ENCODE measurements at regions not wholly inside any gene's neighbourhood (a gene's known extent, or its start where the extent isn't known, plus 50 kb on each side); places are given as distances from the start of the nearest gene placed in this dataset.
"Not testable (repeated sequence)": the region's sequence is repeated elsewhere in the genome, so short reads cannot be mapped to it uniquely, and the experiment has no call there.

GRCh38 chr10:107542607-107543006 lies 378.1 kb upstream of the SORCS1 start:
- DNase-seq (ENCODE audit: low spot score) = no peak

GRCh38 chr10:107542016-107542415 lies 377.5 kb upstream of the SORCS1 start:
- DNase-seq (ENCODE audit: low spot score) = no peak

- DNase-seq (ENCODE audit: low spot score) = no peak
These were observed 376.5 kb upstream of the SORCS1 start for GRCh38 chr10:107540981-107541380.

- DNase-seq (ENCODE audit: low spot score) = no peak
These were observed 364.8 kb upstream of the SORCS1 start for GRCh38 chr10:107529350-107529749.

GRCh38 chr10:107520348-107520747 lies 355.8 kb upstream of the SORCS1 start:
- no peak for DNase-seq (ENCODE audit: low spot score)

GRCh38 chr10:107517811-107518210 lies 353.3 kb upstream of the SORCS1 start:
- no peak for DNase-seq (ENCODE audit: low spot score)

- no peak for DNase-seq (ENCODE audit: low spot score)
These were observed 351.8 kb upstream of the SORCS1 start for GRCh38 chr10:107516349-107516748.

GRCh38 chr10:107504011-107504410 lies 339.5 kb upstream of the SORCS1 start:
- not testable (repeated sequence) for DNase-seq (ENCODE audit: low spot score)

GRCh38 chr10:107502229-107502985 lies 337.9 kb upstream of the SORCS1 start:
- DNase-seq (ENCODE audit: low spot score) = no peak

GRCh38 chr10:107498983-107499382 lies 334.5 kb upstream of the SORCS1 start:
- DNase-seq (ENCODE audit: low spot score) = no peak

- DNase-seq (ENCODE audit: low spot score) = no peak
These were observed 332.5 kb upstream of the SORCS1 start for GRCh38 chr10:107497024-107497423.

- no peak for DNase-seq (ENCODE audit: low spot score)
These were observed 332.1 kb upstream of the SORCS1 start for GRCh38 chr10:107496594-107496993.

- DNase-seq (ENCODE audit: low spot score) = no peak
These were observed 327.9 kb upstream of the SORCS1 start for GRCh38 chr10:107492389-107492788.

- no peak for DNase-seq (ENCODE audit: low spot score)
These were observed 325.9 kb upstream of the SORCS1 start for GRCh38 chr10:107490389-107490788.

- DNase-seq (ENCODE audit: low spot score) = no peak
These were observed 322.8 kb upstream of the SORCS1 start for GRCh38 chr10:107487284-107487683.

- DNase-seq (ENCODE audit: low spot score) = no peak
These were observed 320.5 kb upstream of the SORCS1 start for GRCh38 chr10:107485019-107485418.

- DNase-seq (ENCODE audit: low spot score) = no peak
These were observed 317.4 kb upstream of the SORCS1 start for GRCh38 chr10:107481881-107482280.

GRCh38 chr10:107481224-107481623 lies 316.7 kb upstream of the SORCS1 start:
- DNase-seq (ENCODE audit: low spot score) = no peak

GRCh38 chr10:107480781-107481180 lies 316.3 kb upstream of the SORCS1 start:
- DNase-seq (ENCODE audit: low spot score) = no peak

- no peak for DNase-seq (ENCODE audit: low spot score)
These were observed 312.8 kb upstream of the SORCS1 start for GRCh38 chr10:107477266-107477665.

- no peak for DNase-seq (ENCODE audit: low spot score)
These were observed 311.9 kb upstream of the SORCS1 start for GRCh38 chr10:107476408-107476807.

GRCh38 chr10:107474650-107475049 lies 310.1 kb upstream of the SORCS1 start:
- DNase-seq (ENCODE audit: low spot score) = no peak

- DNase-seq (ENCODE audit: low spot score) = no peak
These were observed 308.7 kb upstream of the SORCS1 start for GRCh38 chr10:107473225-107473624.

- DNase-seq (ENCODE audit: low spot score) = no peak
These were observed 307.4 kb upstream of the SORCS1 start for GRCh38 chr10:107471911-107472310.
